ENCODE measurements at regions not wholly inside any gene's neighbourhood (a gene's known extent, or its start where the extent isn't known, plus 50 kb on each side); places are given as distances from the start of the nearest gene placed in this dataset.
"Not testable (repeated sequence)": the region's sequence is repeated elsewhere in the genome, so short reads cannot be mapped to it uniquely, and the experiment has no call there.

GRCh38 chr6:50390416-50390815 lies 322.9 kb upstream of the TFAP2D start:
- POLR2A ChIA-PET (ENCODE audit: unreplicated experiment) = no interaction called here
- H3K4me3 ChIP-seq = no peak overlapping the region
- no peaks in the 10 kb centered on the region for H3K79me2 ChIP-seq (ENCODE audit: low read depth)
- no peaks in the 10 kb centered on the region for H4K20me1 ChIP-seq (ENCODE audit: insufficient read depth)
- intact Hi-C loops (cut with micrococcal nuclease; ENCODE audit: unreplicated experiment) = no loop called here
- H3K4me1 ChIP-seq (replicated peaks; ENCODE audit: insufficient read depth) = no peaks in the 10 kb centered on the region
- H3K9me2 ChIP-seq (ENCODE audit: insufficient read depth) = 0 out of 2 replicates have a peak, but pooled peaks cover 2% of the 10 kb centered on the region
- no TSS peak for BruUV-seq (replicated peaks)
- H3K4me2 ChIP-seq = no peak overlapping the region
- TF ChIP-seq EZH2 (IDR thresholded peaks at IDR 0.05; ENCODE audit: low read depth) = no peak
- TF ChIP-seq, protein P1, sequence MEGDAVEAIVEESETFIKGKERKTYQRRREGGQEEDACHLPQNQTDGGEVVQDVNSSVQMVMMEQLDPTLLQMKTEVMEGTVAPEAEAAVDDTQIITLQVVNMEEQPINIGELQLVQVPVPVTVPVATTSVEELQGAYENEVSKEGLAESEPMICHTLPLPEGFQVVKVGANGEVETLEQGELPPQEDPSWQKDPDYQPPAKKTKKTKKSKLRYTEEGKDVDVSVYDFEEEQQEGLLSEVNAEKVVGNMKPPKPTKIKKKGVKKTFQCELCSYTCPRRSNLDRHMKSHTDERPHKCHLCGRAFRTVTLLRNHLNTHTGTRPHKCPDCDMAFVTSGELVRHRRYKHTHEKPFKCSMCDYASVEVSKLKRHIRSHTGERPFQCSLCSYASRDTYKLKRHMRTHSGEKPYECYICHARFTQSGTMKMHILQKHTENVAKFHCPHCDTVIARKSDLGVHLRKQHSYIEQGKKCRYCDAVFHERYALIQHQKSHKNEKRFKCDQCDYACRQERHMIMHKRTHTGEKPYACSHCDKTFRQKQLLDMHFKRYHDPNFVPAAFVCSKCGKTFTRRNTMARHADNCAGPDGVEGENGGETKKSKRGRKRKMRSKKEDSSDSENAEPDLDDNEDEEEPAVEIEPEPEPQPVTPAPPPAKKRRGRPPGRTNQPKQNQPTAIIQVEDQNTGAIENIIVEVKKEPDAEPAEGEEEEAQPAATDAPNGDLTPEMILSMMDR (conservative IDR thresholded peaks at IDR 0.05) = no peak
- no peaks in the 10 kb centered on the region for H3K9me3 ChIP-seq (ENCODE audit: insufficient read depth, low read depth)
- DNase-seq = no peak
- CTCF ChIA-PET = no interaction called here
- H2AFZ ChIP-seq = no peak overlapping the region
- no peaks in the 10 kb centered on the region for H3K27me3 ChIP-seq (ENCODE audit: insufficient read depth, low read depth)
- no peaks in the 10 kb centered on the region for H3F3A ChIP-seq (ENCODE audit: insufficient read depth, low read depth)
- no peaks in the 10 kb centered on the region for H3K36me3 ChIP-seq (ENCODE audit: low read depth)
- no peak overlapping the region for H3K27ac ChIP-seq

DNA sequence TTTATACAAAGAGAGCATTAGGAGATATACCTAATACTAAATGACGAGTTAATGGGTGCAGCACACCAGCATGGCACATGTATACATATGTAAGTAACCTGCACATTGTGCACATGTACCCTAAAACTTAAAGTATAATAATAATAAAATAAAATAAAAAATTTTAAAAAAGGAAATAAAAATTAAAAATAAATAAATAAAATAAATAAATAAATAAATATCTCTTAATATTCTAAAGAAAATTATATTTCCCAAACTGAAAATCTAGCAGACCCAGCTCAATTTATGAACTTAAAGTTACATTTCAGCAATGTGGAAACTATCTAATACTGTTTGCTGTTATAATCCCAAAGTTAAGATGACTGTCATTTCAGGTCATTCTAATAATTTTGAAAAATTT lies 319.2 kb upstream of the TFAP2D start:
- DNase-seq; intact Hi-C loops (cut with micrococcal nuclease; ENCODE audit: unreplicated experiment); H3K27ac ChIP-seq; POLR2A ChIA-PET (ENCODE audit: unreplicated experiment); H3K4me3 ChIP-seq; H3K79me2 ChIP-seq (ENCODE audit: low read depth); H3K9me3 ChIP-seq (ENCODE audit: insufficient read depth, low read depth); H3K9me2 ChIP-seq (ENCODE audit: insufficient read depth); H3K4me1 ChIP-seq (replicated peaks; ENCODE audit: insufficient read depth); H3K36me3 ChIP-seq (ENCODE audit: low read depth); H4K20me1 ChIP-seq (ENCODE audit: insufficient read depth); H2AFZ ChIP-seq; BruUV-seq (replicated peaks); H3K4me2 ChIP-seq; H3F3A ChIP-seq (ENCODE audit: insufficient read depth, low read depth); H3K27me3 ChIP-seq (ENCODE audit: insufficient read depth, low read depth); CTCF ChIA-PET: not testable (repeated sequence)

DNA sequence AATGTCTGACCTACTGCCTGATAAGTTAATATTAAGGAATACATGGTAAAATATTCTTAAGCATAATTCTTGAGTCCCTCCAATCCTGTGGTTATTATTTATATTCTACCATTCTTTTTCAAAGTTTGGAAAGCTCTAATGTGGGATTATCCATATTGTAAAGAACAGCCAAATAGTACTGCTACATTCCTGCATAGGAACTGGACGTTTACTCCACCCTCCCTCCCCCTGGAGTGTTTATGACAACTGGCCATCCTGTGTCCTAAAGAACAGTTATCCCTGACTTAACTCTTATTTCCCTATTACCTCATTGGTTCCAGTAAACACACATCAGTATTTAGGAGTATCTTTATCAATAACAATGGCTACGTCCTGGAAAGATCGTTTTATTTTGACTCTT lies 308.7 kb upstream of the TFAP2D start:
- no peak overlapping the region for H3K4me3 ChIP-seq
- TF ChIP-seq EZH2 (IDR thresholded peaks at IDR 0.05; ENCODE audit: low read depth) = no peak
- TF ChIP-seq, protein P1 (conservative IDR thresholded peaks at IDR 0.05) = no peak
- H3K27me3 ChIP-seq (ENCODE audit: insufficient read depth, low read depth) = no peaks in the 10 kb centered on the region
- intact Hi-C loops (cut with micrococcal nuclease; ENCODE audit: unreplicated experiment) = no loop called here
- CTCF ChIA-PET = no interaction called here
- H2AFZ ChIP-seq = no peak overlapping the region
- no peak for DNase-seq
- no peaks in the 10 kb centered on the region for H3K4me1 ChIP-seq (replicated peaks; ENCODE audit: insufficient read depth)
- no peaks in the 10 kb centered on the region; the same call in 1 of the 2 replicates for H3K9me3 ChIP-seq (ENCODE audit: insufficient read depth, low read depth)
- no peaks in the 10 kb centered on the region for H3F3A ChIP-seq (ENCODE audit: insufficient read depth, low read depth)
- no peak overlapping the region for H3K27ac ChIP-seq
- BruUV-seq (replicated peaks) = no TSS peak
- H3K4me2 ChIP-seq = no peak overlapping the region
- H3K36me3 ChIP-seq (ENCODE audit: low read depth) = no peaks in the 10 kb centered on the region
- no peaks in the 10 kb centered on the region for H3K79me2 ChIP-seq (ENCODE audit: low read depth)
- POLR2A ChIA-PET (ENCODE audit: unreplicated experiment) = no interaction called here
- no peaks in the 10 kb centered on the region for H4K20me1 ChIP-seq (ENCODE audit: insufficient read depth)
- no peaks in the 10 kb centered on the region for H3K9me2 ChIP-seq (ENCODE audit: insufficient read depth)

DNA sequence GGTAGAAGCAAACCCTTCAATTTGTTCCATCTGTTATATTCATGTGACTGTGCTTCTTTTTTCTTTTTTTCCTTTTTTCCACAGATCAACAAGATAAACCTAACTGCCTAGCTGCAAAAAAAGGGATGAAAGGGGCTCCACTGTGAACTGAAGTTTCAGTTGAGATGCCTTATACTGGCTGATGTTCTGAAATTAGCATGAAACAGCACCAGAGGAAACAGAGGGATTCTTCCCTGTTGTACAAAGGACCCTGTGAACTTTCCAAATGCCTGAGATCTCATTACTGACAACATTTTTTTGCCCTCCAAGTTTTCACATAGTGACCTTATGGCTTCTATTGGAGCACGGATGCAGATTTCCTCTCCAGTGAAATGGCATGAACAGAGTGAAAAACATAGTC lies 302.7 kb upstream of the TFAP2D start:
- Histone ChIP-seq H3K27ac (no peak overlapping the region), H3F3A (ENCODE audit: insufficient read depth, low read depth) (no peaks in the 10 kb centered on the region), H3K9me2 (ENCODE audit: insufficient read depth) (no peaks in the 10 kb centered on the region), H3K4me1 (replicated peaks; ENCODE audit: insufficient read depth) (no peaks in the 10 kb centered on the region), H3K4me2 (no peak overlapping the region), H3K79me2 (ENCODE audit: low read depth) (no peaks in the 10 kb centered on the region), H2AFZ (no peak overlapping the region), H3K36me3 (ENCODE audit: low read depth) (no peaks in the 10 kb centered on the region), H3K9me3 (ENCODE audit: insufficient read depth, low read depth) (peaks cover 3% of the 10 kb centered on the region; the same call in 1 of the 2 replicates), H4K20me1 (ENCODE audit: insufficient read depth) (no peaks in the 10 kb centered on the region), H3K4me3 (no peak overlapping the region), H3K27me3 (ENCODE audit: insufficient read depth, low read depth) (no peaks in the 10 kb centered on the region)
- ChIA-PET CTCF (no interaction called here), POLR2A (ENCODE audit: unreplicated experiment) (no interaction called here)
- intact Hi-C loops (cut with micrococcal nuclease; ENCODE audit: unreplicated experiment) = no loop called here
- BruUV-seq (replicated peaks) = no TSS peak
- no peak for DNase-seq
- TF ChIP-seq, protein P1 (conservative IDR thresholded peaks at IDR 0.05) = no peak
- TF ChIP-seq EZH2 (IDR thresholded peaks at IDR 0.05; ENCODE audit: low read depth) = no peak

GRCh38 chr6:50421041-50421440 lies 292.3 kb upstream of the TFAP2D start:
- H3K27me3 ChIP-seq (ENCODE audit: insufficient read depth, low read depth); POLR2A ChIA-PET (ENCODE audit: unreplicated experiment); H3K4me1 ChIP-seq (replicated peaks; ENCODE audit: insufficient read depth); H2AFZ ChIP-seq; H3K36me3 ChIP-seq (ENCODE audit: low read depth); H4K20me1 ChIP-seq (ENCODE audit: insufficient read depth); H3K9me3 ChIP-seq (ENCODE audit: insufficient read depth, low read depth); H3K27ac ChIP-seq; DNase-seq; H3K4me2 ChIP-seq; CTCF ChIA-PET; H3K9me2 ChIP-seq (ENCODE audit: insufficient read depth); H3F3A ChIP-seq (ENCODE audit: insufficient read depth, low read depth); intact Hi-C loops (cut with micrococcal nuclease; ENCODE audit: unreplicated experiment); BruUV-seq (replicated peaks); H3K4me3 ChIP-seq; H3K79me2 ChIP-seq (ENCODE audit: low read depth): not testable (repeated sequence)

Data from PC-9 (cell line).